Parathyroid adenoma (tissue), 2 donors: ENCODE measurements at regions not wholly inside any gene's neighbourhood (a gene's known extent, or its start where the extent isn't known, plus 50 kb on each side); places are given as distances from the start of the nearest gene placed in this dataset.
"Not testable (repeated sequence)": the region's sequence is repeated elsewhere in the genome, so short reads cannot be mapped to it uniquely, and the experiment has no call there.

Source experiments
- H2AFZ ChIP-seq: fragments of 300-600 bp; sonication (generic); one replicate; pipeline ENCODE4 v1.7.0; 2017; ENCODE audit warnings: antibody characterized with exemption, mild to moderate bottlenecking
- H3K27ac ChIP-seq: fragments of 300-600 bp; sonication (generic); one replicate; pipeline ENCODE4 v1.7.0; 2017
- H3K27me3 ChIP-seq: fragments of 300-600 bp; sonication (generic); one replicate; pipeline ENCODE4 v1.7.0; 2017; ENCODE audit warnings: low read length; ENCODE audit not compliant: control insufficient read depth, insufficient read depth
- H3K36me3 ChIP-seq: fragments of 300-600 bp; sonication (generic); one replicate; pipeline ENCODE4 v1.7.0; 2017; ENCODE audit warnings: low read length; ENCODE audit not compliant: control insufficient read depth, insufficient read depth
- H3K4me1 ChIP-seq: fragments of 300-600 bp; sonication (generic); one replicate; pipeline ENCODE4 v1.7.0; 2017; ENCODE audit warnings: control low read depth
- H3K4me2 ChIP-seq: fragments of 300-600 bp; sonication (generic); one replicate; pipeline ENCODE4 v1.7.0; 2017; ENCODE audit warnings: low read length
- H3K4me3 ChIP-seq: fragments of 300-600 bp; sonication (generic); one replicate; pipeline ENCODE4 v1.7.0; 2017; ENCODE audit warnings: low read depth, low read length
- H3K79me2 ChIP-seq: fragments of 300-600 bp; sonication (generic); one replicate; pipeline ENCODE4 v1.7.0; 2017; ENCODE audit warnings: control low read depth
- H3K9ac ChIP-seq: fragments of 300-600 bp; sonication (generic); one replicate; pipeline ENCODE4 v1.7.0; 2017; ENCODE audit warnings: mild to moderate bottlenecking
- H3K9me3 ChIP-seq: fragments of 300-600 bp; sonication (generic); one replicate; pipeline ENCODE4 v1.7.0; 2017; ENCODE audit warnings: low read length; ENCODE audit not compliant: control insufficient read depth
- TF ChIP-seq, protein P1 (sequence below): fragments of 300-600 bp; sonication (generic); IDR thresholded peaks from one replicate; pipeline ENCODE4 v1.7.0; 2017; ENCODE audit warnings: antibody characterized with exemption, mild to moderate bottlenecking
- donor health status: primary hyperparathyroidism.

DNA sequence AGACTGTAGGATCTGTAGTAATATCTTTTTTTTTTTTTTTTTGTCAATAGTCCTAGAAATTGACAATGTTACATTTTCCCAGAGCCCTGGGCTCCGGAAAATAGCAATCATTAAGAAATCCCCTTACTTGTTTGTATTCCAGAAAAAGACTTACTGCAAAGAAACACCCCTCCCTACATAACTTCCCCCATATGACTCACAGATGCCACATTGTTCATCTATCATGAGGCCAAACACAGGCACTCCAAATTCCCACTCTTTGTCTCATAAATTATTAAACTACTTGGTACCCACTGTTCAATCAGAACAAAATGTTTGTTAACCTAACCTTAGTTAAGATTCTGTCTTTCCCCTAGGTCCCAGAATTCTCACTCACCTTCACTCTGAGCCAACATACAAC lies 53.5 kb downstream of the TEX51 start:
- no peaks in the 10 kb centered on the region for H3K9me3 ChIP-seq
- H3K4me3 ChIP-seq: no peak overlapping the region
- no peak overlapping the region for H3K9ac ChIP-seq
- no peaks in the 10 kb centered on the region for H3K36me3 ChIP-seq
- no peak overlapping the region for H3K4me2 ChIP-seq
- H2AFZ ChIP-seq: no peak overlapping the region
- no peaks in the 10 kb centered on the region for H3K4me1 ChIP-seq
- no peaks in the 10 kb centered on the region for H3K27me3 ChIP-seq
- TF ChIP-seq, protein P1, sequence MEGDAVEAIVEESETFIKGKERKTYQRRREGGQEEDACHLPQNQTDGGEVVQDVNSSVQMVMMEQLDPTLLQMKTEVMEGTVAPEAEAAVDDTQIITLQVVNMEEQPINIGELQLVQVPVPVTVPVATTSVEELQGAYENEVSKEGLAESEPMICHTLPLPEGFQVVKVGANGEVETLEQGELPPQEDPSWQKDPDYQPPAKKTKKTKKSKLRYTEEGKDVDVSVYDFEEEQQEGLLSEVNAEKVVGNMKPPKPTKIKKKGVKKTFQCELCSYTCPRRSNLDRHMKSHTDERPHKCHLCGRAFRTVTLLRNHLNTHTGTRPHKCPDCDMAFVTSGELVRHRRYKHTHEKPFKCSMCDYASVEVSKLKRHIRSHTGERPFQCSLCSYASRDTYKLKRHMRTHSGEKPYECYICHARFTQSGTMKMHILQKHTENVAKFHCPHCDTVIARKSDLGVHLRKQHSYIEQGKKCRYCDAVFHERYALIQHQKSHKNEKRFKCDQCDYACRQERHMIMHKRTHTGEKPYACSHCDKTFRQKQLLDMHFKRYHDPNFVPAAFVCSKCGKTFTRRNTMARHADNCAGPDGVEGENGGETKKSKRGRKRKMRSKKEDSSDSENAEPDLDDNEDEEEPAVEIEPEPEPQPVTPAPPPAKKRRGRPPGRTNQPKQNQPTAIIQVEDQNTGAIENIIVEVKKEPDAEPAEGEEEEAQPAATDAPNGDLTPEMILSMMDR: no peak
- no peak overlapping the region for H3K27ac ChIP-seq
- no peaks in the 10 kb centered on the region for H3K79me2 ChIP-seq

DNA sequence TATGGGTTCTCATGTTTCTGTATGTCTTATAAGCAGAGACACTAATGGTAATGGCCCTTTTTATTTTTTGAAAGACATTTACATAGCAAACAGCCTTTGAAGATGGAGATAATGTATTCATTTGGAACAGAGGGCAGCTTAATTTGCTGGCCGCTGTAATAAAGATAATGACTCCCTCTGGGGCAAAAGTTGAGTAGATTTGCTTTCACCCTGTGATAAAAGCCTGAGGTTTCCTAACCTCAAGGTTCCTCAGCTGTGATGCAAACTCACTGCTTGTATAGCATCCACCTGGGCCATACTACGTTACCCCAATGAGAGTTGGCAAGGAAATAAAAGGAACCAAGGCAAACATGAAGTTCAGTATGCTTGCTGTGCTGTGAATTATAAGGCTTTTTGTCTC lies 54.8 kb downstream of the TEX51 start:
- no peaks in the 10 kb centered on the region for H3K4me1 ChIP-seq
- no peak overlapping the region for H3K4me2 ChIP-seq
- H3K27me3 ChIP-seq: no peaks in the 10 kb centered on the region
- no peak overlapping the region for H2AFZ ChIP-seq
- TF ChIP-seq, protein P1: no peak
- no peaks in the 10 kb centered on the region for H3K79me2 ChIP-seq
- no peaks in the 10 kb centered on the region for H3K36me3 ChIP-seq
- no peaks in the 10 kb centered on the region for H3K9me3 ChIP-seq
- no peak overlapping the region for H3K27ac ChIP-seq
- H3K4me3 ChIP-seq: no peak overlapping the region
- no peak overlapping the region for H3K9ac ChIP-seq

GRCh38 chr2:126954831-126955230 lies 56.1 kb downstream of the TEX51 start:
- no peak overlapping the region for H2AFZ ChIP-seq
- H3K27me3 ChIP-seq: no peaks in the 10 kb centered on the region
- no peaks in the 10 kb centered on the region for H3K9me3 ChIP-seq
- no peaks in the 10 kb centered on the region for H3K79me2 ChIP-seq
- no peak overlapping the region for H3K9ac ChIP-seq
- H3K4me3 ChIP-seq: no peak overlapping the region
- H3K4me2 ChIP-seq: no peak overlapping the region
- no peaks in the 10 kb centered on the region for H3K4me1 ChIP-seq
- H3K27ac ChIP-seq: no peak overlapping the region
- no peaks in the 10 kb centered on the region for H3K36me3 ChIP-seq
- TF ChIP-seq, protein P1: no peak

- not testable (repeated sequence) for H3K4me3 ChIP-seq, H3K4me1 ChIP-seq, H3K9ac ChIP-seq, H3K27me3 ChIP-seq, H3K36me3 ChIP-seq, H3K79me2 ChIP-seq, H3K27ac ChIP-seq, H3K4me2 ChIP-seq, H3K9me3 ChIP-seq, H2AFZ ChIP-seq
Measured at GRCh38 chr2:126956773-126957172, 58.1 kb downstream of the TEX51 start.

GRCh38 chr2:126963390-126963789 lies 64.7 kb downstream of the TEX51 start:
- Histone ChIP-seq H3K36me3 (no peaks in the 10 kb centered on the region), H3K4me3 (no peak overlapping the region), H3K9me3 (no peaks in the 10 kb centered on the region), H2AFZ (no peak overlapping the region), H3K27me3 (no peaks in the 10 kb centered on the region), H3K9ac (no peak overlapping the region), H3K4me1 (no peaks in the 10 kb centered on the region), H3K4me2 (no peak overlapping the region), H3K79me2 (no peaks in the 10 kb centered on the region), H3K27ac (no peak overlapping the region)
- TF ChIP-seq, protein P1: no peak
